Astrocyte (in vitro differentiated cells and primary cell): ENCODE measurements at regions not wholly inside any gene's neighbourhood (a gene's known extent, or its start where the extent isn't known, plus 50 kb on each side); places are given as distances from the start of the nearest gene placed in this dataset.

ENCODE experiments used
- EZH2 ChIP-seq: IDR thresholded peaks from 2 replicates; pipeline ENCODE4 v1.6.1; 2012; ENCODE audit warnings: mild to moderate bottlenecking, low read length, inconsistent platforms; ENCODE audit not compliant: insufficient read depth
- TF ChIP-seq, protein P1 (sequence below): IDR thresholded peaks from 2 replicates; pipeline ENCODE4 v1.5.1; 2011; ENCODE audit warnings: low read depth, mild to moderate bottlenecking, inconsistent platforms, low read length, moderate library complexity; ENCODE audit not compliant: insufficient read depth

DNA sequence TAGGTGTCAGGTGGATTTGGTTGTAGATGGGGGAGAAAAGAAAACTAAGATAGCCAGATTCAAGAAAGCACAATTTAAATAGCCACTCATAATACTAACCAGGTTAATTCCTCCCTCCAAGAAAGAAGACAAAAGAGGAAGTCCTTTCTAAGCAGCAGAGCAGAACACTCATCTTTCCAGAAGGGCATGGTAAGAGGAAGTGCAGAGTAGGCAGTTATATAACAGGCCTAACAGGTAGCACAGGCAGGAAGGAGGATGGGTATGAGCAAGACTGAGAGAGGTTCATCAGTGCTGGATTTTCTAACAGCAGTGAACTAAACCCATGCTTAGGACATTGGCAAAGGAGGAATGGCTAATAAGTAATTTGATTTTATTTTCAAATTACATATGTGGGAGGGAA lies 517.5 kb downstream of the PLPP3 start:
- TF ChIP-seq, protein P1, sequence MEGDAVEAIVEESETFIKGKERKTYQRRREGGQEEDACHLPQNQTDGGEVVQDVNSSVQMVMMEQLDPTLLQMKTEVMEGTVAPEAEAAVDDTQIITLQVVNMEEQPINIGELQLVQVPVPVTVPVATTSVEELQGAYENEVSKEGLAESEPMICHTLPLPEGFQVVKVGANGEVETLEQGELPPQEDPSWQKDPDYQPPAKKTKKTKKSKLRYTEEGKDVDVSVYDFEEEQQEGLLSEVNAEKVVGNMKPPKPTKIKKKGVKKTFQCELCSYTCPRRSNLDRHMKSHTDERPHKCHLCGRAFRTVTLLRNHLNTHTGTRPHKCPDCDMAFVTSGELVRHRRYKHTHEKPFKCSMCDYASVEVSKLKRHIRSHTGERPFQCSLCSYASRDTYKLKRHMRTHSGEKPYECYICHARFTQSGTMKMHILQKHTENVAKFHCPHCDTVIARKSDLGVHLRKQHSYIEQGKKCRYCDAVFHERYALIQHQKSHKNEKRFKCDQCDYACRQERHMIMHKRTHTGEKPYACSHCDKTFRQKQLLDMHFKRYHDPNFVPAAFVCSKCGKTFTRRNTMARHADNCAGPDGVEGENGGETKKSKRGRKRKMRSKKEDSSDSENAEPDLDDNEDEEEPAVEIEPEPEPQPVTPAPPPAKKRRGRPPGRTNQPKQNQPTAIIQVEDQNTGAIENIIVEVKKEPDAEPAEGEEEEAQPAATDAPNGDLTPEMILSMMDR = no peak
- TF ChIP-seq EZH2 = no peak
